Upper lobe of left lung (tissue), 4 donors: ENCODE measurements at regions not wholly inside any gene's neighbourhood (a gene's known extent, or its start where the extent isn't known, plus 50 kb on each side); places are given as distances from the start of the nearest gene placed in this dataset.

ENCODE experiments used
- POLR2A ChIP-seq, 4 donors: fragments of 450-650 bp; IDR thresholded peaks; one replicate each; pipeline ENCODE4 v1.5.1; 2016 to 2017; ENCODE audit warnings: antibody characterized with exemption in 4 of 4, mild to moderate bottlenecking in 2 of 4
- POLR2AphosphoS5 ChIP-seq, 2 donors: sonication (generic); formaldehyde crosslinking; IDR thresholded peaks; one replicate each; pipeline ENCODE4 v1.5.1; 2017; ENCODE audit warnings: antibody characterized with exemption in 2 of 2
- TF ChIP-seq, protein P1 (sequence below), 6 experiments: fragments of 450-650 bp in 4 of 6; fragments of 200-600 bp in 2 of 6; sonication (generic) in 2 of 6; IDR thresholded peaks; one replicate each; pipeline ENCODE4 v1.5.1; 2016 to 2019; ENCODE audit warnings: antibody characterized with exemption in 6 of 6

DNA sequence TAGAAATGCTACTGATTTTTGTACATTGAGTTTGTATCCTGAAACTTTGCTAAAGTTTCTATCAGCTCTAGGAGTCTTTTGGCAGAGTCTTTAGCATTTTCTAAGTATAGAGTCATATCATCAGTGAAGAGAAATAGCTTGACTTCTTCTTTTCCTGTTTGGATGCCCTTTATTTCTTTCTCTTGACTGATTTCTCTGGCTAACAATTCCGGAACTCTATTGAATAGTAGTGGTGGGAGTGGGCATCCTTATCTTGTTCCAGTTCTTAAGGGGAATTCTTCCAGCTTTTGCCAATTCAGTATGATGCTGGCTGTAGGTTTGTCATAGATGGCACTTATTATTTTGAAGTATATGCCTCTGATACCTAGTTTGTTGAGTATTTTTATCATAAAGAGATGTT, 197.7 kb downstream of the AASDHPPT start:
- no peak for TF ChIP-seq POLR2AphosphoS5 (IDR thresholded peaks at IDR 0.05)
- no peak for TF ChIP-seq POLR2A (IDR thresholded peaks at IDR 0.05)
- TF ChIP-seq, protein P1, sequence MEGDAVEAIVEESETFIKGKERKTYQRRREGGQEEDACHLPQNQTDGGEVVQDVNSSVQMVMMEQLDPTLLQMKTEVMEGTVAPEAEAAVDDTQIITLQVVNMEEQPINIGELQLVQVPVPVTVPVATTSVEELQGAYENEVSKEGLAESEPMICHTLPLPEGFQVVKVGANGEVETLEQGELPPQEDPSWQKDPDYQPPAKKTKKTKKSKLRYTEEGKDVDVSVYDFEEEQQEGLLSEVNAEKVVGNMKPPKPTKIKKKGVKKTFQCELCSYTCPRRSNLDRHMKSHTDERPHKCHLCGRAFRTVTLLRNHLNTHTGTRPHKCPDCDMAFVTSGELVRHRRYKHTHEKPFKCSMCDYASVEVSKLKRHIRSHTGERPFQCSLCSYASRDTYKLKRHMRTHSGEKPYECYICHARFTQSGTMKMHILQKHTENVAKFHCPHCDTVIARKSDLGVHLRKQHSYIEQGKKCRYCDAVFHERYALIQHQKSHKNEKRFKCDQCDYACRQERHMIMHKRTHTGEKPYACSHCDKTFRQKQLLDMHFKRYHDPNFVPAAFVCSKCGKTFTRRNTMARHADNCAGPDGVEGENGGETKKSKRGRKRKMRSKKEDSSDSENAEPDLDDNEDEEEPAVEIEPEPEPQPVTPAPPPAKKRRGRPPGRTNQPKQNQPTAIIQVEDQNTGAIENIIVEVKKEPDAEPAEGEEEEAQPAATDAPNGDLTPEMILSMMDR (IDR thresholded peaks at IDR 0.05) = no peak
